AG20443 (cell line): ENCODE measurements at regions not wholly inside any gene's neighbourhood (a gene's known extent, or its start where the extent isn't known, plus 50 kb on each side); places are given as distances from the start of the nearest gene placed in this dataset.

Experiments
- DNase-seq: peaks from one replicate; pipeline ENCODE4 v3.0.0; 2012; ENCODE audit warnings: low spot score, mixed read lengths

- no peak for DNase-seq
Observed at GRCh38 chr13:84443463-84443862, 561.2 kb upstream of the SLITRK1 start.

GRCh38 chr13:84439108-84439507 lies 556.8 kb upstream of the SLITRK1 start:
- no peak for DNase-seq

- peak; percentile 6 for DNase-seq
Observed at GRCh38 chr13:84433024-84433423, 550.8 kb upstream of the SLITRK1 start.

- DNase-seq, result no peak
Observed at GRCh38 chr13:84431646-84432045, 549.4 kb upstream of the SLITRK1 start.

GRCh38 chr13:84430446-84430845 lies 548.2 kb upstream of the SLITRK1 start:
- no peak for DNase-seq

GRCh38 chr13:84430015-84430414 lies 547.7 kb upstream of the SLITRK1 start:
- DNase-seq, result no peak

GRCh38 chr13:84418041-84418440 lies 535.8 kb upstream of the SLITRK1 start:
- DNase-seq, result no peak

GRCh38 chr13:84417416-84417815 lies 535.1 kb upstream of the SLITRK1 start:
- no peak for DNase-seq

GRCh38 chr13:84413016-84413415 lies 530.7 kb upstream of the SLITRK1 start:
- DNase-seq, result no peak

GRCh38 chr13:84405286-84405685 lies 523.0 kb upstream of the SLITRK1 start:
- DNase-seq, result no peak

GRCh38 chr13:84400706-84401105 lies 518.4 kb upstream of the SLITRK1 start:
- DNase-seq, result peak; percentile 8

GRCh38 chr13:84399320-84400085 lies 517.2 kb upstream of the SLITRK1 start:
- DNase-seq, result no peak

- DNase-seq, result no peak
Observed at GRCh38 chr13:84393981-84394625, 511.8 kb upstream of the SLITRK1 start.

GRCh38 chr13:84380866-84381265 lies 498.6 kb upstream of the SLITRK1 start:
- no peak for DNase-seq

- DNase-seq, result no peak
Observed at GRCh38 chr13:84377106-84377505, 494.8 kb upstream of the SLITRK1 start.

GRCh38 chr13:84366506-84366905 lies 484.2 kb upstream of the SLITRK1 start:
- no peak for DNase-seq

GRCh38 chr13:84362777-84363176 lies 480.5 kb upstream of the SLITRK1 start:
- DNase-seq, result no peak

GRCh38 chr13:84360822-84361221 lies 478.5 kb upstream of the SLITRK1 start:
- no peak for DNase-seq

GRCh38 chr13:84358601-84359000 lies 476.3 kb upstream of the SLITRK1 start:
- DNase-seq, result no peak

GRCh38 chr13:84352946-84353345 lies 470.7 kb upstream of the SLITRK1 start:
- DNase-seq, result no peak

- no peak for DNase-seq
Observed at GRCh38 chr13:84339456-84339855, 457.2 kb upstream of the SLITRK1 start.

- DNase-seq, result no peak
Observed at GRCh38 chr13:84332346-84332745, 450.1 kb upstream of the SLITRK1 start.

- DNase-seq, result no peak
Observed at GRCh38 chr13:84315527-84315926, 433.3 kb upstream of the SLITRK1 start.

GRCh38 chr13:84303035-84303434 lies 420.8 kb upstream of the SLITRK1 start:
- DNase-seq, result no peak
